Right ventricle myocardium superior (tissue), 1 donor: ENCODE measurements at regions not wholly inside any gene's neighbourhood (a gene's known extent, or its start where the extent isn't known, plus 50 kb on each side); places are given as distances from the start of the nearest gene placed in this dataset.
"Not testable (repeated sequence)": the region's sequence is repeated elsewhere in the genome, so short reads cannot be mapped to it uniquely, and the experiment has no call there.

Source experiments
- ATAC-seq: fragments of 200-7000 bp; cut with Tn5 transposase; one replicate; pipeline ENCODE4 v1.9.1; 2020; ENCODE audit warnings: mild to moderate bottlenecking; ENCODE audit not compliant: poor library complexity
- DNase-seq: peaks from one replicate; pipeline ENCODE4 v3.0.0-alpha.2; 2020
- intact Hi-C: fragments of 100-400 bp; cut with DNase I; formaldehyde crosslinking; loops from one replicate; pipeline ENCODE4 v1.11.2; 2022
- donor health status: DM: no; HTN: yes; CAD: no; lungs with severe emphysema.

DNA sequence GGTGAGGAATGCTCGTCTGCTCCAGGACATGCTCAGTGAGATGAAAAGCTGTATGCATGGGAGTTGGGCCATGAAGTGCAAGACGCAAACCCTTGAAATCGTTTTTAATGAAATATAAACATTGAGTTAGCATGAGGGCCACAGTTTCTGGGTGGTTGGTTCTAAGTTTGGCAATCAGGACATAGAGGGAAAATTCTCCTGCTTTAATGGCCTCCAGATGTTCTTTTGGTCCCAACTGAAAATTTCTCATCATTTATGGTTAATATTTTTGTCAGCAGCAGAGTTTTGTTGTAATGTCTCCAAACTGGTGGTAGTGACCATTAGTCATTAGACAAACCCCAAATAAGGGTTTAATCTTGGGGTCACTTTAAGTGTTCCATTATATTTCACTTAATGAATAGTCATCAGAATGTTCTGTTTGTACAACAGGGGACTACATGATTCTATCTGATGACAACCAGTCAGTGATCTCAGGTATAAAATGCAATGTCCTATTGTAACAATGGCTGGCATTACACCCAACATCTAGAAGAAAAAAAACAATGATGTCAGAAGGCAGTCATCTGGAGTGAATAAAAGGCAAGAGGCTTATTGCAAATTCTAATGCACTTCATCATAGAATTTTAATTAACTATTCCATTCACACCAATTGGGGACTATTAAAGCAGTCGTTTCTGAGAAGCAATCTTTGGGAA lies 197.4 kb downstream of the JCAD start:
- intact Hi-C loops = no loop called here
- ATAC-seq = no peak
- no peak for DNase-seq

DNA sequence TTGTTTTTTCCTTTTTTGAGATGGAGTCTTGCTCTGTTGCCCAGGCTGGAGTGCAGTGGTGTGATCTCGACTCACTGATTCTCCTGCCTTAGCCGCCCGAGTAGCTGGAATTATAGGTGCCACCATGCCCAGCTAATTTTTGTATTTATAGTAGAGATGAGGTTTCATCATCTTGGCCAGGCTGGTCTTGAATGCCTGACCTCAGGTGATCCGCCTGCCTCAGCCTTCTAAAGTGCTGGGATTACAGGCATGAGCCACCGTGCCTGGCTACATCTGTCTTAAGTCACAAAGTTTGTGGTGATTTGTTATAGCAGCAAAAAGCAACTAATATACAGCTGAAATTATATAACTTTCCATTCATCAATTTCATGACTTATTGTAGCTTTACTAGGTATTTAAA lies 198.2 kb downstream of the JCAD start:
- DNase-seq, ATAC-seq, intact Hi-C loops: not testable (repeated sequence)

DNA sequence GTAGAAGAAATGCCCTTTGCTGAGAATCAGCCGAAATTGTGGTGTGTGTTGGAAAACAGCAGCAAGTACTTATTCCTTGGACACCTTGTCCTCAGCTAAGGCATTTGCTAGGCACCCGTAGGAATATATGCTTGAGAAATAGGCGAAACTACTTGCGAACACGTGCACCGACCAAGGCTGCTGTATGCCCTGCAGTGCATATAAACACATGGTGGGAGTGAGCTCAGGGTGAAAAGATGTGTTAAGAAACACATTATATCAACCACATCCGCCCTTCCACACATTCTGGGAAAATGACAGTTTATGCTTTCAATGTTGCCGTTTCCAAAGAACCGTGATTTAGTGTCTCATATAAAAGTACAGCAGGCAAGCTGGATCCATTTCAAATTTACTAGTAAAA lies 199.2 kb downstream of the JCAD start:
- intact Hi-C loops = no loop called here
- no peak for ATAC-seq
- no peak for DNase-seq

DNA sequence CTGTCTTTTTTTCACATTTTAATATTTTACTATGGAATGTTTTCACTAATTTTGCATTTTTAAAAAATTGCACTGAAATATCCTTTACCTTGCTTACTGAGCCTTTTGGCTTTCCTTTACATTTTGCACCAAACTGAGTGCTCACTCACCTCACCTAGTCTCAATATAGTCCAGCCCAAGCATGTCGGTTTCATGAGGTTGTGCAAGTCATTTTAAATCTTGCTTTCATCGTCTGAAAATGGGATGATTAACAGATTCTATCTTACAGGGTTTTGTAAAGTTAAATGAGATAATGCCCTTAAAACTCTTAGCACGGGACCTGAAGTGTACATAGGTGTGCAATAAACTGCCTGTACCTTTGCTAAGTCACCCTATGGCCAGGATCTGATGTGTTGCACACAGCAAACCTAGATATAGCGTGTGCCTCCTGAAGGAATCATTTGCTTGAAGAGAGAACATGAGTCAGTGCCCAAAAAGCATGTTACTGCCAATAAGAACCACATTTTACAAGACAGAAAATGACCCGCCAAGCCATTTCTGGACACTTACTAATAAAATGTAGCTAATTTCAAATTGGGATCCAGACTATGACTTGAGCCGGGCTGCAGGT lies 199.8 kb downstream of the JCAD start:
- intact Hi-C loops = loop anchor here (5.0 to 10.0 kb wide), 3 partner anchors 122 to 255 kb away; partner anchors contain the start of gene SVIL
- ATAC-seq (no peak), DNase-seq (no peak)

DNA sequence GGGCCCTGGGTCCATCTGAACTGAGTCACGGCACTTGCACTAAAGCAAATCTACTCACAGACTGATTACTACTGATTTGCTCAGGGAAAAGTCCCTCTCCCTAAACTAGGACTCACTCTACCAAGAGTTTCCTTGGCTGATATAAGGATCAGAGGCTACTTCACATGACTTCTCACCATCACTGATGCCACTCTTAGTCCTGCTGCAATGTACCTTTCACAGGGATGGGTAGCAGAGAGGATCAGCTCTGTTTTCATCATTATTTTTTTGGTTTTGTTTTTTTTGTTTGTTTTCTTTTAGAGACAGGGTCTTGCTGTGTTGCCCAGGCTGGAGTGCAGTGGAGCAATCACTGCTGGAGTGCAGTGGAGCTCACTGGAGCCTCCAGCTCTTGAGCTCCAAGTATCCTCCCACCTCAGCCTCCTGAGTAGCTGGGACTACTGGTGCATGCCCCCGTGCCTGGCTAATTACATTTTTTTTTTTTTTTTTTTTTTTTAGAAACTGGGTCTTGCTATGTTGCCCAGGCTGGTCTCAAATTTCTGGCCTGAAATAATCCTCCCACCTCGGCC lies 200.6 kb downstream of the JCAD start:
- ATAC-seq (peak; percentile 9), DNase-seq (no peak)
- intact Hi-C loops = loop anchor here (5.0 to 10.0 kb wide), 3 partner anchors 121 to 254 kb away; partner anchors contain the start of gene SVIL

DNA sequence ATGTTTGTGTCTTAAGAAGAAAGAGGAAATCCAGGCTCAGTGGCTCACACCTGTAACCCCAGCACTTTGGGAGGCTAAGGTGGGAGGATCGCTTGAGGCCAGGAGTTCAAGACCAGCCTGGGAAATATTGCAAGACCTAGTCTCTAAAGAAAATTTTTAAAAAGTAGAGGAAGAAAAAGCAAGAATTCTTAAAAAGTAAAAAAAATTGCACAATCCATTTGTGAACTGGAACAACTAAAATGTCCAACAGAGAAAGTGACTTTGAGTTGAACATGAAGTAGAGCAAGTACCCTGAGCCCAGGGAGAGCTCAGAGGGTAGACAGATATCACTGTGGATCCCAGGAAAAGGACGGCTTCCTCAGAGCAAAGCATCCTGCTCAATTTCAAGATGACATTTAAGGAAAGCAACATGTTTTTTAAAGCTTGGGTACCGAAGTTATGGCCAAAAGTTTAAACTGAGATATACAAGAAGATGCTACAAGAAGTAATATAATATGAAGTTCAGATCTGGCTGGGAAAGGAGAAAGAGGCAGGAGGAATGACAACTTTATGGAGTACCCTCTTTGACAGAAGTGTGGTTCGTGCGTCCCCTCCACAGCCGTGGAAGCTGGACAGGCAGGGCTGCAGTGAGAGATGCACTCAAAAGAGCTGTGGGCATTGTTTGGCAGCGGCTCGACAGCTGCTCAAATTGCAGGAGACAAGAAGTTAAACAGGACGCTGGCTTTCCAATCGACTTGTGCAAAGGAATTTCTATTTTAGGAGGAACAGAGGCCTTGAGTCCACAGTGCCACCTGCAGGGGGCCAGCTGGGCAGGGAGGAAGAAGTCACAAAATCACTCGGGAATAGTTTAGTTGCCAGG lies 201.3 kb downstream of the JCAD start:
- ATAC-seq (peak; percentile 92), DNase-seq (peak; percentile 82)
- intact Hi-C loops = loop anchor here (5.0 to 10.0 kb wide), 3 partner anchors 121 to 253 kb away; partner anchors contain the start of gene SVIL

DNA sequence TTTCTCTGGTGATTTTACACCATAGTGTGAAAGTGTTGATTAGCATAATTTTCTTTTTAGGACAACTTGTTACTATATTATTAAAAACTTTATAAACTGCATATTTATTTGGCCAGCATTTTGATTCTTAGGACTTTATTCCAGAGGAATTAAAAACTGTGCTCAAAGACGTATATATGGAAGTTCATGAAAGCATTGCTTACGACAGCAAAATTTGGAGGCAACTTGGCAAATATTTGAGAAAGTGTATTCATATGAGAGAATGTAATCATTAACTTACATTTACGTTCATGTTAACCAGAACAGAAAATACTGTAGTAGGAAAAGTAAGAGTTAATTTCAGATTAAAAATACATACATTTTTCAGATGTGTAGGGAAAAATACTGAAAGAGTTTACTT lies 203.1 kb downstream of the JCAD start:
- ATAC-seq (no peak), DNase-seq (no peak)
- intact Hi-C loops = loop anchor here (5.0 to 10.0 kb wide), 3 partner anchors 119 to 251 kb away; partner anchors contain the start of gene SVIL

DNA sequence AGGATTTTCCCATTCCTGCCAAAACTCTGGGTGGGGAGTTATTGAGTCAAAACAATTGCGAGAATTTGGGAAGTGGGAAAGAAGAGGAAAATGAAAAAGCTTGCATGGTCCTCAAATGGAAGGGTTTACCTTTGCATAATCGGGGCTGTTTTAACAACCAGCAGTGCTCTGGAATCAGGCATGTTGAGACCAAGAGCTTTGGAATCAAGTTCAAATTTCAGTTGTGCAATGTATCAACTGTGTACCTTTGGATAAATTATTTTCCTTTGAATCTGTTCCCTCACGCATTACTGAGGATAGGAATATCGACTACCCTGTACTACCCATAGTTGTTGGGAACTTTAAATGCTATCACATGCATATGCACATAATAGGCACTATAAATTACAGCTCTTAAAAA lies 205.5 kb downstream of the JCAD start:
- intact Hi-C loops = loop anchor here (10.0 kb wide), 2 partner anchors 219 to 249 kb away; partner anchors contain the start of gene SVIL
- DNase-seq (no peak), ATAC-seq (no peak)

DNA sequence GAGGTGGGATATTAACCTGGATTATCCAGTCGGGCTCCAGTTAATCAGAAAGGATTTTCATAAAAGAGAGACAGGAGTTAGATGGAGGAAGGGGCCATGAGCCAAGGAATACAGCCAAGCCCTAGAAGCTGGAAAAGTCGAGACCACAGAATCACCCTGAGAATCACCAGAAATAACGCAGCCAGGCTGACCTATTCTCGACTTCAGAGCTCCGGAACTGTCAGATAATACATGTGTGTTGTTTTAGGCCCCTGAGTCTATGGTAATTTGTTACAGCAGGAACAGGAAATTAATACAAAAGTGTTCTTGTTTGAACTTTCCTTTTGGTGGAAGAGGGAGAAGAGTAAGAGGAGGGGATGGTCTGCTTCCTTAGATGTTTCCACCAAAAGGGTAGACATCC lies 208.1 kb downstream of the JCAD start:
- ATAC-seq (no peak), DNase-seq (no peak)
- intact Hi-C loops = loop anchor here (10.0 kb wide), 2 partner anchors 216 to 246 kb away; partner anchors contain the start of gene SVIL

DNA sequence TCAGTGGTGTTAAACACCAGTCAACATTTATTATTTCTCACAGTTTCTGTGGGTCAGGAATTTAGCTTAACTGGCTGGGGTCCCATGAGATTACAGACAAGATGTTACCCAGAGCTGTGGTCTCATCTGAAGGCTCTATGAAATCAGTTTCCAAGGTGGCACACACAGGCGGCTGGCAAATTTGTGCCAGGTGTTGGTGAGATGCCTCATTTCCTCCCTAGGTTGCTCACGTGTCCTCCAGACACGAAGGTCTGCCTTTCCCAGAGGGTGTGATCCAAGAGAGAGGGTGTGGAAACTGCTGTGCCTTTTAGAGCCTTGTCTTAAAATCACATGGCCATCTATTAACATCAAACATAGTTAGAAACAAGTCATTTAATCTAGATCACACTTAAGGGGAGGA lies 209.0 kb downstream of the JCAD start:
- intact Hi-C loops = loop anchor here (10.0 kb wide), 2 partner anchors 216 to 246 kb away; partner anchors contain the start of gene SVIL

DNA sequence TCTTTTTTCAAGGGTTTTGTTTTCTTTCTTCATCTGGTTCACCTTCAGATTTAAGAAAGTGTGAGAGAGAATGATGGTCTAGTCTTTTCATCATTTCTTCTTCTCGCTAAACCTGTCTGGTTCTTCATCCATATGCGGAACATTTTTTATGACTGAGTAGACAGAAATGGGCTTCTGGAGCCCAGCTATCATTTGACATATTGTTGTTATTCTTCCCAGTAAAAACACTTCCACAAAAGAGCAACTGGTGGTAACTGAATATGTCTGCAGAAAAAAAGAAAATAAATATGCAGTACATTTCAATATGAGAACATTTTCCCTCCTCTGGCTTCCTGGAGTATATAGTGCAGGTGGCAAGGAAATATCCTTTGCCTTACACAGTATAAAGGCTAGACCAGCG lies 209.5 kb downstream of the JCAD start:
- DNase-seq (no peak), ATAC-seq (no peak)
- intact Hi-C loops = loop anchor here (10.0 kb wide), 2 partner anchors 215 to 245 kb away; partner anchors contain the start of gene SVIL

More for the DNA sequence above, 209.0 kb downstream of the JCAD start:
- ATAC-seq = no peak
- no peak for DNase-seq

DNA sequence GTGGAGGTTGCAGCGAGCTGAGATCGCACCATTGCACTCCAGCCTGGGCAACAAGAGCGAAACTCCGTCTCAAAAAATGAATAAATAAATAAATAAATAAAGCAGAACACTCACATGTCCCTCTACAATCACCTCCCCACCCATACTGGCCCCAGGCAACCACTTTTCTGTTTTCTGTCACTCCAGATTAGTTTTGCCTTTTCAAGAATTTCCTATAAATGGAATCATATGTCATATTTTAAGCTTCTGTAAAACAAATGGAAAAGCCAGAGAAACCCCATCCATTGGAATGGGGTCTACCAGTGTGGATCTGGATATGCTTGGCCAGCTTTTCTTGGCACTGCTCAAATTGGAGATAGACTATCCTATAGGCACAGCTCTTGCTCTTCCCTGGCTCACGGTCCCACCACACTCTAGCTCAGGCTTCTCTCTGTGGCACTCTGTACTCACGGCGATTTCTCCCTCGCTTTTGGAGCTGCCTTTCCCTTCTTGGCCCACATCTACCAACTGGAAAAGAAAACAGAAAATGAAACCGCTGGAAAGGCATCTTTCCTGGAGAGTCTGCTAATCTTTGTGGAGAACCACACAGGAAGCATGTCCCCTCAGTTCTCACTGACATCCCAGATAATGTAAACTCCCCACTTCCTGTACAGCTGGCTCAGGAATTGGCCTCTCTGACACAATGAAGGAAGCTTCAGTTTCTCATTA lies 210.1 kb downstream of the JCAD start:
- intact Hi-C loops = no loop called here
- DNase-seq = no peak
- ATAC-seq = peak; percentile 46

DNA sequence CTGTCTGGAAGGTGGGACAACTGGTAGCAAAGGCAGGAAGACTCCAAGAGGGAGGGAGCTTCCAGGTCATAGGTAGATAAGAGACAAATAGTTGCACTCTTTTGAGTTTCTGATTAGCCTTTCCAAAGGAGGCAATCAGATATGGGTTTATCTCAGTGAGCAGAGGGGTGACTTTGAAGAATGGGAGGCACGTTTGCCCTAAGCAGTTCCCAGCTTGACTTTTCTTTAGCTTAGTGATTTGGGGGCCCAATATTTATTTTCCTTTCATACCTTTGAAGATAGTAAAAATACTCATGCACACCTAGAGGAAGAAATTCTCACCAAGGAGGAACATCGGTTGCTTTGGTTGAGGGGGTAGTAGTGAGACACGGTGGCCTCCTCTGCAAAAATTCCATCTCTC lies 212.1 kb upstream of the SVIL start:
- ATAC-seq (no peak), DNase-seq (no peak)
- intact Hi-C loops = no loop called here

DNA sequence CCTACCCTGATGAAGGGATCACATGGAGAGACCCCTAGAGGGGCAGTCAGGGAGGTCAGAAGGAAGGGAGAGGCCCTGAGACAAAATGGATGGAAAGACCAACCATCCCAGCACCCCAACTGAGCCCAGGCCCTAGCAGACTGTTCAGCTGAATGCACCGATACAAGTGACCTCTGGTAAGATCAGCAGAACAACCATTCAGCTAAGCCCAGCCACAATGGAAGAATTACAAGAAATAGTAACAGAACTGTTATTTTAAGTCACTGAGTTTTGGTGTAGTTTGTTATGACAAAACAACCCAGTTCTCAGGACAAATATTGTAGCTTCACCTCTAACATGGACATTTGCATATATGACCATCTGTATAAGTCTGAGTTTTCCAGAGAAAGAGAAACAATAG lies 210.4 kb upstream of the SVIL start:
- intact Hi-C loops = no loop called here
- ATAC-seq = no peak
- no peak for DNase-seq

DNA sequence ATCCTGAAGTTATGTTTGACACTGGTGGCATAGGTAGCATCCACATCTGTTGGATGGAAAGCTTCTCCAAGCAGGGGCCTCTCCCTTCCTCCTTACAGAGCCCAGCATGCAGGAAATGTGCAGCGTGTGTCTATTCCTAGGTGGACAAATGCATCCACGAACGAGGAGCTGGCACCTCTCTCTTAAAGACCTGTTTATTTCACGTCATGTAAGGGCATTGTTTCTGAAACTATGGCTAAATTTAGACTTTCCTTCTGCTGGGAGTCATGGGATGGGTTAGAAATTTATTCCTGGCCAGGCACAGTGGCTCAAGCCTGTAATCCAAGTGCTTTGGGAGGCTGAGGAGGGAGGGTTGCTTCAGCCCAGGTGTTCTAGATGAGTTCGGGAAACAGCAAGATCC lies 208.4 kb upstream of the SVIL start:
- ATAC-seq = peak; percentile 53
- intact Hi-C loops = loop anchor here (5.0 kb wide), 1 partner anchor 106 kb away; no protein-coding TSS in a partner anchor
- no peak for DNase-seq

DNA sequence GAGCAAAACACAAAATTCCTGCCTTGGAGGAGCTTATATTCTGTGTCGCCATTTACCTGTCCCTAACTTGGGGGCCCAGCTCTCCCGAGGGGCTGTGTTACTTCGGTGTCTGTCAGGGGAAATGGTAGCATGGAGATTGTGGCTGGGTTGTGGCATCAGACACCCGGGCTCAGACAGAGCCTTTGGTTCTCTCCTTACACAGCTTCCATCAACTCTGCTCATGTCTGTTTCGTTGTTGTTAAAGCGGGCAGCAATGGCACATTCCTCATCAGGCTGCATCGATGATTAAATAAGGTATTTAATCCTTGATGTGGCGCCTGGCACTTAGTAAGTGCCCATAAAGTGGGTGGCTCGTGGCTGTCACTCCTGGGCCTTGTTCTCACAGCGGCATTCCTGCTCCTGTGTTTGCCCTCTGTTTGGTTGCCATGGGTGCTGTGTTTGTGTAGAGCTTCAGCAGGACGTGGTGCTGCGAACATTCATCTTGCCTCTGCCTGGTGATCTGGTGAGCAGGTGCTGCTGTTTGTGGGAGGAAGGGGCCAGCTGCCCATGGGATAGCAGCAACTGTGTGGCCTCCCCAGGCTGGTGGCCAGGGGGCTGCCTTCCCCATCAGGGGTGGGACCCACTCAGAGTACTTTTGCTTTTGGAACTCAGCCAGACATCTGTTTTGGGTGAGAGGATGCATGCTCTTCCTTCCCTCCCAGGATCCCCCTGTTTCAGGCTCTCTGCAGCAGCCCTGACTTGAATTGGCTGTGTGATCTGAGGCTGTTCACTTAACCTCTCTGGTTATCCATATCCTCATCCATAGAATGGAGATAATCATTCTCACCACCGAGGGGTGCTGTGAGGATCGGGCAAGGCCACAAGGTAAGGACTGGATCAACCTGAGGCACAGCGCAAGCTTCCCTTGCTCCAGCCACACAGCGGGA lies 207.2 kb upstream of the SVIL start:
- DNase-seq (peak; percentile 77), ATAC-seq (peak; percentile 87)
- intact Hi-C loops = loop anchor here (5.0 kb wide), 1 partner anchor 105 kb away; no protein-coding TSS in a partner anchor
